Calu3 (cell line): ENCODE measurements at regions not wholly inside any gene's neighbourhood (a gene's known extent, or its start where the extent isn't known, plus 50 kb on each side); places are given as distances from the start of the nearest gene placed in this dataset.

Experiments
- BruUV-seq: library from RNA; stranded (reverse); fragments of 400-500 nt; replicated peaks from 2 replicates; lab custom pipeline; 2021; lab: Mats Ljungman, UMichigan
- CTCF ChIA-PET: fragments of 300-600 bp; sonication (Branson Sonifier 250); formaldehyde crosslinking; loops from one replicate; lab custom pipeline; 2022; ENCODE audit warnings: antibody characterized with exemption; lab: Charles Lee
- DNase-seq: peaks from one replicate; pipeline ENCODE4 v3.0.0; 2022
- H3K27ac Mint-ChIP-seq: one replicate; pipeline ENCODE4 v1.8.0; 2022; ENCODE audit warnings: mixed read lengths; ENCODE audit not compliant: unreplicated experiment
- H3K27me3 Mint-ChIP-seq: one replicate; pipeline ENCODE4 v1.8.0; 2022; ENCODE audit warnings: mixed read lengths; ENCODE audit not compliant: unreplicated experiment
- H3K36me3 Mint-ChIP-seq: one replicate; pipeline ENCODE4 v1.8.0; 2022; ENCODE audit warnings: mild to moderate bottlenecking, moderate library complexity, mixed read lengths; ENCODE audit not compliant: insufficient read depth, unreplicated experiment
- H3K4me1 Mint-ChIP-seq: one replicate; pipeline ENCODE4 v1.8.0; 2022; ENCODE audit warnings: mild to moderate bottlenecking, low read depth, mixed read lengths; ENCODE audit not compliant: unreplicated experiment
- H3K4me3 Mint-ChIP-seq: one replicate; pipeline ENCODE4 v1.8.0; 2022; ENCODE audit warnings: mild to moderate bottlenecking, low read depth, moderate library complexity, mixed read lengths; ENCODE audit not compliant: unreplicated experiment
- H3K9me3 Mint-ChIP-seq: one replicate; pipeline ENCODE4 v1.8.0; 2022; ENCODE audit warnings: low read depth, mixed read lengths; ENCODE audit not compliant: unreplicated experiment
- intact Hi-C: fragments of 100-400 bp; cut with micrococcal nuclease; formaldehyde crosslinking; loops from one replicate; pipeline ENCODE4 v1.10.0; 2022; ENCODE audit not compliant: unreplicated experiment
- TF ChIP-seq, protein P1 (sequence below): fragments of 200-600 bp; IDR thresholded peaks from one replicate; pipeline ENCODE4 v1.8.0; 2022; ENCODE audit warnings: antibody characterized with exemption; ENCODE audit not compliant: unreplicated experiment

GRCh38 chr13:104491916-104492315 lies 1425.7 kb upstream of the SLC10A2 start:
- BruUV-seq: no TSS peak
- no peaks in the 10 kb centered on the region for H3K9me3 Mint-ChIP-seq
- intact Hi-C loops: no loop called here
- H3K4me3 Mint-ChIP-seq: no peak overlapping the region
- no peaks in the 10 kb centered on the region for H3K4me1 Mint-ChIP-seq
- H3K27ac Mint-ChIP-seq: no peak overlapping the region
- H3K36me3 Mint-ChIP-seq: no peaks in the 10 kb centered on the region
- TF ChIP-seq, protein P1, sequence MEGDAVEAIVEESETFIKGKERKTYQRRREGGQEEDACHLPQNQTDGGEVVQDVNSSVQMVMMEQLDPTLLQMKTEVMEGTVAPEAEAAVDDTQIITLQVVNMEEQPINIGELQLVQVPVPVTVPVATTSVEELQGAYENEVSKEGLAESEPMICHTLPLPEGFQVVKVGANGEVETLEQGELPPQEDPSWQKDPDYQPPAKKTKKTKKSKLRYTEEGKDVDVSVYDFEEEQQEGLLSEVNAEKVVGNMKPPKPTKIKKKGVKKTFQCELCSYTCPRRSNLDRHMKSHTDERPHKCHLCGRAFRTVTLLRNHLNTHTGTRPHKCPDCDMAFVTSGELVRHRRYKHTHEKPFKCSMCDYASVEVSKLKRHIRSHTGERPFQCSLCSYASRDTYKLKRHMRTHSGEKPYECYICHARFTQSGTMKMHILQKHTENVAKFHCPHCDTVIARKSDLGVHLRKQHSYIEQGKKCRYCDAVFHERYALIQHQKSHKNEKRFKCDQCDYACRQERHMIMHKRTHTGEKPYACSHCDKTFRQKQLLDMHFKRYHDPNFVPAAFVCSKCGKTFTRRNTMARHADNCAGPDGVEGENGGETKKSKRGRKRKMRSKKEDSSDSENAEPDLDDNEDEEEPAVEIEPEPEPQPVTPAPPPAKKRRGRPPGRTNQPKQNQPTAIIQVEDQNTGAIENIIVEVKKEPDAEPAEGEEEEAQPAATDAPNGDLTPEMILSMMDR: no peak
- CTCF ChIA-PET: no interaction called here
- DNase-seq: no peak
- H3K27me3 Mint-ChIP-seq: no peaks in the 10 kb centered on the region

DNA sequence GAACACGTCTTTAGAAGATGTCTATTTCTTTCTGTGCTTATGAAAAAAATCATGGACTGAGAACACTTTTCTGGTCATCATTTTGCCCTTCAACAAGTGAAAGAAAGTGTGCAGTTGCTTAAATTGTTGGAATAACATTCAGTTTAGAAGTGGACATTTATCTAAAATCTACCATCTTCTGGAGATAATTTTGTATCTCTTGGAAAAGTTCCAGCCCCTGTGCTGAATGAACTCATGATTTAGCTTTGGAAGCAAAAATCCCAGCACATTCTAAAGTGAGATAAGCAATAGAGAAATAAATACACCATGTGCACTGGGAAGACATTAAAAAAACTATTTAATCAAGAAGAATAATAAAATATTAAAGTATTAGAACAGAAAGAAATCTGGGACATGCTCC lies 1420.8 kb upstream of the SLC10A2 start:
- TF ChIP-seq, protein P1: no peak
- CTCF ChIA-PET: no interaction called here
- H3K36me3 Mint-ChIP-seq: no peaks in the 10 kb centered on the region
- no peaks in the 10 kb centered on the region for H3K27me3 Mint-ChIP-seq
- intact Hi-C loops: no loop called here
- no peaks in the 10 kb centered on the region for H3K4me1 Mint-ChIP-seq
- no peak overlapping the region for H3K4me3 Mint-ChIP-seq
- no peak for DNase-seq
- H3K27ac Mint-ChIP-seq: no peak overlapping the region
- no TSS peak for BruUV-seq
- H3K9me3 Mint-ChIP-seq: no peaks in the 10 kb centered on the region

GRCh38 chr13:104485571-104485970 lies 1419.4 kb upstream of the SLC10A2 start:
- BruUV-seq: no TSS peak
- no peaks in the 10 kb centered on the region for H3K27me3 Mint-ChIP-seq
- H3K4me3 Mint-ChIP-seq: no peak overlapping the region
- H3K36me3 Mint-ChIP-seq: no peaks in the 10 kb centered on the region
- DNase-seq: no peak
- H3K4me1 Mint-ChIP-seq: no peaks in the 10 kb centered on the region
- TF ChIP-seq, protein P1: no peak
- CTCF ChIA-PET: no interaction called here
- H3K27ac Mint-ChIP-seq: no peak overlapping the region
- intact Hi-C loops: no loop called here
- no peaks in the 10 kb centered on the region for H3K9me3 Mint-ChIP-seq

DNA sequence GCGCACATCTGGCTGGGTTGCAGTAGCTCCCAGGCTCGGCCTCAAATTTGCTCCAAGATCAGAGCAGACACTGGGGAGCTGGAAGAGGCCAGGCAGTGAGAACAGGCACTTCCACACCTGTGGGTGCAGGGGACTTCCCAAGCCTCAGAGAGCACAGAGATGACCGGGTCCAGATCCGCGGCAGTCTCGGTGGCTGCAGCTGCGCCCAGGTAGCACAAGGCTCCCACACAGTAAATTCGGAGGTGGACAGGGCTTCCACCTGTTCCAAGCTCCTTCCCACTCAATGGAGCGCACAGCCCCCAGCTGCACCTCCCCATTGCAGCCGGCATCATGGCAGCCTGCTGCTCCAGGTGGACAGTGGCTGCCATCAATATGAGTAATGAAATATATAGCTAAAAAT lies 1417.4 kb upstream of the SLC10A2 start:
- TF ChIP-seq, protein P1: no peak
- no peaks in the 10 kb centered on the region for H3K9me3 Mint-ChIP-seq
- no TSS peak for BruUV-seq
- no peak overlapping the region for H3K4me3 Mint-ChIP-seq
- no peaks in the 10 kb centered on the region for H3K36me3 Mint-ChIP-seq
- no peaks in the 10 kb centered on the region for H3K4me1 Mint-ChIP-seq
- no peak overlapping the region for H3K27ac Mint-ChIP-seq
- no peaks in the 10 kb centered on the region for H3K27me3 Mint-ChIP-seq
- CTCF ChIA-PET: no interaction called here
- intact Hi-C loops: no loop called here
- DNase-seq: no peak
